ENCODE measurements at regions not wholly inside any gene's neighbourhood (a gene's known extent, or its start where the extent isn't known, plus 50 kb on each side); places are given as distances from the start of the nearest gene placed in this dataset.

- TF ChIP-seq, protein P1, sequence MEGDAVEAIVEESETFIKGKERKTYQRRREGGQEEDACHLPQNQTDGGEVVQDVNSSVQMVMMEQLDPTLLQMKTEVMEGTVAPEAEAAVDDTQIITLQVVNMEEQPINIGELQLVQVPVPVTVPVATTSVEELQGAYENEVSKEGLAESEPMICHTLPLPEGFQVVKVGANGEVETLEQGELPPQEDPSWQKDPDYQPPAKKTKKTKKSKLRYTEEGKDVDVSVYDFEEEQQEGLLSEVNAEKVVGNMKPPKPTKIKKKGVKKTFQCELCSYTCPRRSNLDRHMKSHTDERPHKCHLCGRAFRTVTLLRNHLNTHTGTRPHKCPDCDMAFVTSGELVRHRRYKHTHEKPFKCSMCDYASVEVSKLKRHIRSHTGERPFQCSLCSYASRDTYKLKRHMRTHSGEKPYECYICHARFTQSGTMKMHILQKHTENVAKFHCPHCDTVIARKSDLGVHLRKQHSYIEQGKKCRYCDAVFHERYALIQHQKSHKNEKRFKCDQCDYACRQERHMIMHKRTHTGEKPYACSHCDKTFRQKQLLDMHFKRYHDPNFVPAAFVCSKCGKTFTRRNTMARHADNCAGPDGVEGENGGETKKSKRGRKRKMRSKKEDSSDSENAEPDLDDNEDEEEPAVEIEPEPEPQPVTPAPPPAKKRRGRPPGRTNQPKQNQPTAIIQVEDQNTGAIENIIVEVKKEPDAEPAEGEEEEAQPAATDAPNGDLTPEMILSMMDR (IDR thresholded peaks at IDR 0.05; ENCODE audit: low read depth, low read length) = no peak
- no peak for TF ChIP-seq POLR2A (IDR thresholded peaks at IDR 0.05; ENCODE audit: extremely low read depth, insufficient read length)
- TF ChIP-seq, protein P2, sequence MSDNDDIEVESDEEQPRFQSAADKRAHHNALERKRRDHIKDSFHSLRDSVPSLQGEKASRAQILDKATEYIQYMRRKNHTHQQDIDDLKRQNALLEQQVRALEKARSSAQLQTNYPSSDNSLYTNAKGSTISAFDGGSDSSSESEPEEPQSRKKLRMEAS (IDR thresholded peaks at IDR 0.05; ENCODE audit: low read depth, low read length) = no peak
Measured at GRCh38 chr4:36979533-36979932, 265.0 kb upstream of the NWD2 start.

All from NB4 (cell line).